ENCODE measurements at regions not wholly inside any gene's neighbourhood (a gene's known extent, or its start where the extent isn't known, plus 50 kb on each side); places are given as distances from the start of the nearest gene placed in this dataset.

DNA sequence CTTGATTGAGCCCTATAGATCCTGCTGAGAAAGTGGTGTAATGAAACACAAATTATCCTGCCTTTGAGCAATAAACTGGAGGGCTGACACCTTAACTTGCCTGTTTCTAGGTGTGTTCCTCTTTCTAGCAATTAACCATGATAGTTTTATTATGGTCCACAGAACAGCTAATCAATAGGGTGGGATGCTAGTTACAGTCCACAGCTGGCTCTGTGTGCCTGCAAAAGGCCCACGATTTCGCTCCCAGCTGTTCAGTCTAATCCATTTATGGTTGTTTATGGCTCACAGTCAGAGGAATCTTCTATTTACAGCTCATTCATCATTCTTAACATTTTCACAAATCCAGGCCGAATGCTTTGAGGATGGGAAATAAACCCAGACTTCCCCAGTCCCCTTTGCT, 674.9 kb downstream of the SMARCA1 start:
- Histone ChIP-seq H3K9me3 (ENCODE audit: severe bottlenecking) (no peaks in the 10 kb centered on the region), H3K27me3 (ENCODE audit: insufficient read depth, low read depth, severe bottlenecking) (peaks cover 12% of the 10 kb centered on the region)
- TF ChIP-seq, protein P1, sequence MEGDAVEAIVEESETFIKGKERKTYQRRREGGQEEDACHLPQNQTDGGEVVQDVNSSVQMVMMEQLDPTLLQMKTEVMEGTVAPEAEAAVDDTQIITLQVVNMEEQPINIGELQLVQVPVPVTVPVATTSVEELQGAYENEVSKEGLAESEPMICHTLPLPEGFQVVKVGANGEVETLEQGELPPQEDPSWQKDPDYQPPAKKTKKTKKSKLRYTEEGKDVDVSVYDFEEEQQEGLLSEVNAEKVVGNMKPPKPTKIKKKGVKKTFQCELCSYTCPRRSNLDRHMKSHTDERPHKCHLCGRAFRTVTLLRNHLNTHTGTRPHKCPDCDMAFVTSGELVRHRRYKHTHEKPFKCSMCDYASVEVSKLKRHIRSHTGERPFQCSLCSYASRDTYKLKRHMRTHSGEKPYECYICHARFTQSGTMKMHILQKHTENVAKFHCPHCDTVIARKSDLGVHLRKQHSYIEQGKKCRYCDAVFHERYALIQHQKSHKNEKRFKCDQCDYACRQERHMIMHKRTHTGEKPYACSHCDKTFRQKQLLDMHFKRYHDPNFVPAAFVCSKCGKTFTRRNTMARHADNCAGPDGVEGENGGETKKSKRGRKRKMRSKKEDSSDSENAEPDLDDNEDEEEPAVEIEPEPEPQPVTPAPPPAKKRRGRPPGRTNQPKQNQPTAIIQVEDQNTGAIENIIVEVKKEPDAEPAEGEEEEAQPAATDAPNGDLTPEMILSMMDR (IDR thresholded peaks at IDR 0.05; ENCODE audit: low read depth, low read length) = no peak

DNA sequence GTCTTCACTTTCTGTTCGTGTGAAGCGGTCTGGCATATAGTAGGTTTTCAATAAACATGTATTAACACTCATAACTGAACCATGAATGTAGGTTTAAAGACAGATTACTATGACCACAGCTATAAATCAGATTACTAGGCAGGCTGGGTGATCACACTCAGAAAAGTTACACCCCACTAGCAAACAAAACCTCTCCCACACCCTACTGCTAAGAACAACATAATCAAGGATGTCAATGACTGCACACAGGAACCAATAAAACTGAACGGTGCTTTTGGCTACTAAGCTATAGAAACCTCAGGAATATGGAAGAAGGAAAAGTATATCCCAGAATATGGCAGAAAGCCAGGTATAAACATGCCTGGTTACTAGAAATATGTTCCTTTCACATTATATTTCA, 676.9 kb downstream of the SMARCA1 start:
- Histone ChIP-seq H3K27ac (no peak overlapping the region), H3K27me3 (ENCODE audit: insufficient read depth, low read depth, severe bottlenecking) (peaks cover 9% of the 10 kb centered on the region), H3K9me3 (ENCODE audit: severe bottlenecking) (no peaks in the 10 kb centered on the region), H3K4me3 (ENCODE audit: low read depth, low read length) (no peak overlapping the region), H3K36me3 (no peaks in the 10 kb centered on the region)
- TF ChIP-seq, protein P1 (IDR thresholded peaks at IDR 0.05; ENCODE audit: low read depth, low read length) = no peak
- no peak for DNase-seq

More for the DNA sequence above, 674.9 kb downstream of the SMARCA1 start:
- no peak for DNase-seq
- no peak overlapping the region for H3K4me3 ChIP-seq (ENCODE audit: low read depth, low read length)
- H3K27ac ChIP-seq = no peak overlapping the region
- H3K36me3 ChIP-seq = no peaks in the 10 kb centered on the region

DNA sequence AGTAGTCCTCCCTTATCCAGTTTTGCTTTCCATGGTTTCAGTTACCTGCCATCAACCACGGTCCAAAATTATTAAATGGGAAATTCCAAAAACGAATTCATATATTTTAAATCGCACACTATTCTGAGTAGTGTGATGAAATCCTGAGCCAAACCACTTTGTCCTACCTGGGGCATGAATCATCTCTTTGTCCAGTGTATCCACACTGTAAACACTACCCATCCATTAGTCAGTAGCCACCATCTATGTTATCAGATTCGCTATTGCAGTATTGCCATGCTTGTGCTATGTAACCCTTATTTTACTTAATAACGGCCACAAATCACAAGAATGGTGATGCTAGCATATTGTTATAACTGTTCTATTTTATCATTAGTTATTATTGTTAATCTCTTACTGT, 704.6 kb downstream of the SMARCA1 start:
- TF ChIP-seq, protein P1 (IDR thresholded peaks at IDR 0.05; ENCODE audit: low read depth, low read length) = no peak
- no peak overlapping the region for H3K27ac ChIP-seq
- no peak for DNase-seq

DNA sequence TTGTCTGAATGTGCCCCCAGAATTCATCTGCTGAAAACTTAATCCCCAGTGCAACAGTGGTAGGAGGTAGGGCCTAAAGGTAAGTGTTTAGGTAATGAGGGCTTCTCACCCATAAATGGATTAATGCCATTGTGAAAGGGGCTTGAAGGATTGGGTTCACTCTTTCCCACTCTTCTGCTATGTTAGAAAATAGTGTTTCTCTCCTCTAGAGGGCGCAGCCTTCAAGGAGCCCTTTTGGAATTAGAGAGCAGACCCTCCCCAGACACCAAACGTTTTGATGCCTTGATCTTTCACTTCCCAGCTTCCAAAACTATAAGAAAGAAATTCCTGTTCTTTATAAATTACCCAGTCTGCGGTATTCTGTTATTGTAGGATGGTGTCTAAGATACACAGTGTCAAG, 706.4 kb downstream of the SMARCA1 start:
- H3K27me3 ChIP-seq (ENCODE audit: insufficient read depth, low read depth, severe bottlenecking) = no peaks in the 10 kb centered on the region
- TF ChIP-seq, protein P1 (IDR thresholded peaks at IDR 0.05; ENCODE audit: low read depth, low read length) = peak; percentile 56
- H3K36me3 ChIP-seq = no peaks in the 10 kb centered on the region
- H3K9me3 ChIP-seq (ENCODE audit: severe bottlenecking) = no peaks in the 10 kb centered on the region
- peak; percentile 9 for DNase-seq
- no peak overlapping the region for H3K4me3 ChIP-seq (ENCODE audit: low read depth, low read length)
- H3K27ac ChIP-seq = no peak overlapping the region

More for the DNA sequence above, 704.6 kb downstream of the SMARCA1 start:
- no peaks in the 10 kb centered on the region for H3K9me3 ChIP-seq (ENCODE audit: severe bottlenecking)
- H3K4me3 ChIP-seq (ENCODE audit: low read depth, low read length) = no peak overlapping the region
- H3K36me3 ChIP-seq = no peaks in the 10 kb centered on the region
- H3K27me3 ChIP-seq (ENCODE audit: insufficient read depth, low read depth, severe bottlenecking) = no peaks in the 10 kb centered on the region

DNA sequence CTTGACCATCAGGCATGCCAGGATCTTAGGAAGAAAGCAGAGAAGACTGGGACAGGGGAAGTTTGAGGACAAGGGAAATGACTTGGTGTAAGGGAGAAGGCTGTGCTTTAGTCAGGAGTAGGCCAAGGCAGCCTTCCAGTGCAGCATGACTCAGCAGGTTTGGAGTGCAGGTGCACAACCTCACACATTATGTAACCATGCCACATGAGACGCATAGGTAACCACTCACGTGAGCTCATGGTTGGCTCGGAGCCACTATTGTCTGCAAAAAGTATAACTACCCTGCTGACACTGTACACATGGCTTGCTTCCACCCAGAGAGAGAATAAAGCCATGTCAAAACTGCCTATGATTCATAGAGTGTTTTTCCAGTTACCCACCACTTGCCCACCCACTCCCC, 715.9 kb downstream of the SMARCA1 start:
- Histone ChIP-seq H3K9me3 (ENCODE audit: severe bottlenecking) (peaks cover 3% of the 10 kb centered on the region), H3K4me3 (ENCODE audit: low read depth, low read length) (no peak overlapping the region), H3K36me3 (no peaks in the 10 kb centered on the region), H3K27me3 (ENCODE audit: insufficient read depth, low read depth, severe bottlenecking) (no peaks in the 10 kb centered on the region), H3K27ac (no peak overlapping the region)
- peak; percentile 8 for DNase-seq
- TF ChIP-seq, protein P1 (IDR thresholded peaks at IDR 0.05; ENCODE audit: low read depth, low read length) = no peak

DNA sequence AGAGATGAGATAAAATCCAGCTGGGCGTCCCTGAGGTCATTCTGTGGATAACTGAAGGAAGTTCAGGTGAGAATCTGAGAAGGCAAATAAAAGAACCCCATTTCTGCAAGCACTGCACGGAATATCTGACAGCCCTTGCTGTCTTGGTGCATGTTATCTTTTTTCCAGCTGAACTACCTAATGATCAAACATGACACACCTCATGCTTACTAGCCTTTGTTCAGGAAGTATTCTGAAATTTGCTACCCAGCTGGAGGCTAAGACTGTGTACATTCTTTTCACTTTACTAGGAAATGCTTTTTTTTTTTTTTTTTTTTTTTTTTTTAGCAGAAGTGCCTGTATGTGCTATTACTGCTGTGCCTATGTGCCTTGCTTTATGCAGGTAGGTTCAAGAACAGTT, 718.1 kb downstream of the SMARCA1 start:
- peaks cover 3% of the 10 kb centered on the region for H3K9me3 ChIP-seq (ENCODE audit: severe bottlenecking)
- TF ChIP-seq, protein P1 (IDR thresholded peaks at IDR 0.05; ENCODE audit: low read depth, low read length) = no peak
- DNase-seq = no peak
- no peaks in the 10 kb centered on the region for H3K27me3 ChIP-seq (ENCODE audit: insufficient read depth, low read depth, severe bottlenecking)
- H3K27ac ChIP-seq = no peak overlapping the region
- no peak overlapping the region for H3K4me3 ChIP-seq (ENCODE audit: low read depth, low read length)
- no peaks in the 10 kb centered on the region for H3K36me3 ChIP-seq
